Tibial nerve (tissue), 4 donors: ENCODE measurements at regions not wholly inside any gene's neighbourhood (a gene's known extent, or its start where the extent isn't known, plus 50 kb on each side); places are given as distances from the start of the nearest gene placed in this dataset.

Experiments used
- EP300 ChIP-seq, 2 donors: sonication (generic); formaldehyde crosslinking; IDR thresholded peaks; one replicate each; pipeline ENCODE4 v1.6.1; 2017; ENCODE audit warnings: antibody characterized with exemption in 2 of 2, mild to moderate bottlenecking in 1 of 2
- POLR2A ChIP-seq, 2 donors: fragments of 450-650 bp; IDR thresholded peaks; one replicate each; pipeline ENCODE4 v1.6.1; 2017; ENCODE audit warnings: antibody characterized with exemption in 2 of 2, mild to moderate bottlenecking in 2 of 2, moderate library complexity in 2 of 2
- TF ChIP-seq, protein P1 (sequence below), 5 experiments: fragments of 200-600 bp in 3 of 5; fragments of 450-650 bp in 2 of 5; sonication (generic) in 3 of 5; IDR thresholded peaks; one replicate each; pipeline ENCODE4 v1.5.1; 2016 to 2019; ENCODE audit warnings: antibody characterized with exemption in 5 of 5, mild to moderate bottlenecking in 3 of 5, moderate library complexity in 2 of 5

DNA sequence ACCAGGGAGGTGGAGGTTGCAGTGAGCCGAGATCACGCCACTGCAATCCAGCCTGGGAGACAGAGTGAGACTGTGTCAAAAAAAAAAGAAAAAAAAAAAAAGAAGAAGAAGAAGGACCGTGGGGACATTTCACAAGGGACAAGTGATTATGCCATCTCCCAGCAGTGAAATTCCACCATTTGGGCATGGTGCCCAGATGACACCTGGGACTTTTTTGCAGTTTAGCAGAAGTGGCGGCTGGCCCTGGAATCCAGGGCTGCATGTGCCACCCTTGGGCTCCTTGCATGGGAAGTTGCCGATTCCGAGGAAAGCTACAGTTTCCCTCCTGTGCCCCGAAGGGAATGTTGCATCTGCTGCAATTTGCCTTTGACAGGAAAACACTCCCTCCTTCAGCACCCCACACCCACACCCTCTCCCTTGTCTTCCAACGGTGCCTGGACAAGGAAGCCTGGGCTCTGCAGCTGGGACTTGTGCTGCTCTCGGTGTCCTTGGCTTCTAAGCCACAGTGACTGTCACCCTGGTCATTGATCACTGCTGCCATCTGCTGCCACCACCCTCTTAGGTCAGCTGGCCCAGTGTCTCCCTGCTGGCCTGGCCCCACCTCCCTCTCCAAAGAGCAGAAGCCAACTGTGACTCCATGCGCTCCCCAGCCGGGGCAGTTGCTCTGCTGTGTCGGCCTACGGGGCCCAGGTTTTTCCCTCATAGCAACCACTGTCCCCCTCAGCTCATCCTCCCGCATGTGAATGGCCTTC, 56.4 kb upstream of the LRRC30 start:
- TF ChIP-seq, protein P1, sequence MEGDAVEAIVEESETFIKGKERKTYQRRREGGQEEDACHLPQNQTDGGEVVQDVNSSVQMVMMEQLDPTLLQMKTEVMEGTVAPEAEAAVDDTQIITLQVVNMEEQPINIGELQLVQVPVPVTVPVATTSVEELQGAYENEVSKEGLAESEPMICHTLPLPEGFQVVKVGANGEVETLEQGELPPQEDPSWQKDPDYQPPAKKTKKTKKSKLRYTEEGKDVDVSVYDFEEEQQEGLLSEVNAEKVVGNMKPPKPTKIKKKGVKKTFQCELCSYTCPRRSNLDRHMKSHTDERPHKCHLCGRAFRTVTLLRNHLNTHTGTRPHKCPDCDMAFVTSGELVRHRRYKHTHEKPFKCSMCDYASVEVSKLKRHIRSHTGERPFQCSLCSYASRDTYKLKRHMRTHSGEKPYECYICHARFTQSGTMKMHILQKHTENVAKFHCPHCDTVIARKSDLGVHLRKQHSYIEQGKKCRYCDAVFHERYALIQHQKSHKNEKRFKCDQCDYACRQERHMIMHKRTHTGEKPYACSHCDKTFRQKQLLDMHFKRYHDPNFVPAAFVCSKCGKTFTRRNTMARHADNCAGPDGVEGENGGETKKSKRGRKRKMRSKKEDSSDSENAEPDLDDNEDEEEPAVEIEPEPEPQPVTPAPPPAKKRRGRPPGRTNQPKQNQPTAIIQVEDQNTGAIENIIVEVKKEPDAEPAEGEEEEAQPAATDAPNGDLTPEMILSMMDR (IDR thresholded peaks at IDR 0.05), result no peak
- no peak for TF ChIP-seq POLR2A (IDR thresholded peaks at IDR 0.05)
- no peak for TF ChIP-seq EP300 (IDR thresholded peaks at IDR 0.05)
